NCI-H526 (cell line): ENCODE measurements at regions not wholly inside any gene's neighbourhood (a gene's known extent, or its start where the extent isn't known, plus 50 kb on each side); places are given as distances from the start of the nearest gene placed in this dataset.

Experiments used
- DNase-seq, 2 experiments: peaks; one replicate each; lab custom pipeline; 2025; lab: John Stamatoyannopoulos, UW

- DNase-seq = no peak
Observed at GRCh38 chr1:14347186-14347585, 251.3 kb upstream of the KAZN start.

DNA sequence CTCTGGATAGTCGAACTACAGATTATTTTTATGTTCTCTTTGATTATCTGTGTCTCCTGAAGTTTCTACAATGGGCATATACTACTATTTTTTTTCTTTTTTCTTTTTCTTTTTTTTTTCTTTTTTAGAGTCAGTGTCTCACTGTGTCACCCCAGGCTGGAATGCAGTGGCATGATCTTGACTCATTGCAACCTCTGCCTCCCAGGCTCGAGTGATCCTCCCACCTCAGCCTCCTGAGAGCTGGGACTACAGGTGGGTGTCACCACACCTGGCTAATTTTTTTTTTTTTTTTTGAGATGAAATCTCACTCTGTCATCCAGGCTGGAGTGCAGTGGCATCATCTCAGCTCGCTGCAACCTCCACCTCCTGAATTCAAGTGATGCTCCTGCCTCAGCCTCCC is 250.7 kb upstream of the KAZN start:
- no peak for DNase-seq

DNA sequence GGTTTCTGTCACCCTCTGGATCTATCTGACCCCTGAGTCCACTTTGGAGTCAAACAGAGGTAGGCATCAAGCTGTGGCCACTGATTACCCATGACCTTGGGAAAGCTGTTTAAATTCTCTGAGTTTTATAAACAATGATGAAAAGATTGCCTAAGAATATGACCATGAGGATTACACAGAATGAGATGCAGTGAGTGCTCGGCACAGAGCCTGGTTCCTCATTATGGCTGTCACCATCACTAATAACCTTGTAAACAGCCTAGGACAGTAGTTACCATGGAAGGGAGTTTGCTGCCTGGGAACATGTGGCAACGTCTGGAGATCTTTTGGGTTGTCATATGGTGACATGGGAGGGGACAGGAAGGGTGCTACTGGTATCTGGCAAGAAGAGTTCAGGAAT is 248.3 kb upstream of the KAZN start:
- no peak for DNase-seq

DNA sequence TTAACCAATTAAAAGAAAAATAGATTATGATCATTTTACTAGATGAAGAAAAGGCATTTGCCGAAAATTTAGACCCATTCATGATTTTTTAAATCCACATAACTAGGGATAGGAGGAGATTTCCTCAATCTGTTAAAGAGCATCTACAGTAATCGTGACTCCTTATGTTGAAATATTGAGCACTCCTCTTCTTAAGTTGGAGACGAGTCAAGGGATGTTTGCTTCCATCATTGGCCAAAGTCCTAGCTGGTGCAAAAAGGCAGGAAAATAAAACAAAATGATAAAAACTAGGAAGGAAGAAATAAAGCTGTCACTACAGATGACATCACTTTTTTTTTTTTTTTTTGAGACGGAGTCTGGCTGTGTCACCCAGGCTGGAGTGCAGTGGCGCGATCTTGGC is 245.6 kb upstream of the KAZN start:
- no peak for DNase-seq

DNA sequence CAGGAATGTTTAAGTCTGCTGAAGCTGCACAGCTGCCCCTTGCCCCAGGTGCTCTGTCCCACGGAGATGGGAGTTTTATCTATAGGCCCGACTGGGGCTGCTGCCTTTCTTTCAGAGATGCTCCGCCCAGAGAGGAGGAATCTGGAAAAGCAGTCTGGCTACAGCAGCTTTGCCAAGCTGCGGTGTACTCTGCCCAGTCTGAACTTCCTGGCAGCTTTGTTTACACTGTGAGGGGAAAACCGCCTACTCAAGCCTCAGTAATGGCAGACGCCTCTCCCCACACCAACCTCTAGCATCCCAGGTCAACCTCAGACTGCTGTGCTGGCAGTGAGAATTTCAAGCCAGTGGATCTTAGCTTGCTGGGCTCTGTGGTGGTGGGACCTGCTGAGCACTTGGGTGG is 237.5 kb upstream of the KAZN start:
- peak in 1 of 2 experiments; percentile 21 for DNase-seq

GRCh38 chr1:14362331-14362730 is 236.2 kb upstream of the KAZN start:
- DNase-seq = no peak

GRCh38 chr1:14363036-14363590 is 235.4 kb upstream of the KAZN start:
- no peak for DNase-seq

GRCh38 chr1:14363707-14364413 is 234.6 kb upstream of the KAZN start:
- DNase-seq = no peak

GRCh38 chr1:14365301-14365988 is 233.0 kb upstream of the KAZN start:
- peak in 1 of 2 experiments; percentile 19 for DNase-seq

DNA sequence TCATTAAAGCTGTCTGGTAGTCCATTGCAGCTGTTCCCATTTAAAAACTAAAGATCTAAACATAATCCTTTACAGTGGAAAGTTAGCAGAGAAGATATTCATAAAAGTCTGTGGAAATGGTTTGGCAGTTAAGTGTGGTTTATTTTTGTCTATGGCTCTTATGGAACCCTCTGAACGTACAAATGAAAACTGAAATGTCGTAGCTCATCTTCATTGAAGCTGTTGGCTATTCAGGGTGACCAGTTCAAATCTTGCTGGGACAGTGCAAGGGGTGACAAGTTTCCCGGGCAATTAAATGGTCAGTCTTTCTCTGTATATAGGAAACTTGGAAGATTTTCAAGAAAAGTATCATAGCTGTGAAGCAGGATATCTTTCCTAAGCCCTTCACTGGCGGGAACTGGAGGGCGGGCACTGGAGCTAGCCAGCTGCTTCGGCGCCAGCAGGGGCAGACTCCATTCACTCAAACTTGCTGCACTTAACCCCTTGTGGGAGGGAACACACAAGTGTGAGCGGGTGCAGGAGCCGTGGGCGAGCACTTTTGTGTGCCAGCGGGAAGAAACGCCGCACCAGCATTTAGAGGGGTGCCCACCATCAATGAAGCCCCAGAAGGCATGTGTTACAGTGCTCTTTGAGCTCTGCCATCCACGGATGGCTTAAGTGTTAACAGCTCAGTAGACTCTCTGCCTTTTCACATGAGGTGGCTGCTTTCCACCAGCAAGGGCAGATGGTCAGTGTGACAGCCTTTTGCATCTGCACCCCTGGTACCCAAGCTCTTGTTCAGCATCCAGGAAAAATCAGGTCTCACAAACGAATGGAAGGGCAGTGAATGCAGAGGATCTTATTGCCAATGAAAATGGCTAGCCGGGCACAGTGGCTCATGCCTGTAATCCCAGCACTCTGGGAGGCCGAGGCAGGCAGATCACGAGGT is 232.1 kb upstream of the KAZN start:
- peak; percentile 47 to 68 for DNase-seq

DNA sequence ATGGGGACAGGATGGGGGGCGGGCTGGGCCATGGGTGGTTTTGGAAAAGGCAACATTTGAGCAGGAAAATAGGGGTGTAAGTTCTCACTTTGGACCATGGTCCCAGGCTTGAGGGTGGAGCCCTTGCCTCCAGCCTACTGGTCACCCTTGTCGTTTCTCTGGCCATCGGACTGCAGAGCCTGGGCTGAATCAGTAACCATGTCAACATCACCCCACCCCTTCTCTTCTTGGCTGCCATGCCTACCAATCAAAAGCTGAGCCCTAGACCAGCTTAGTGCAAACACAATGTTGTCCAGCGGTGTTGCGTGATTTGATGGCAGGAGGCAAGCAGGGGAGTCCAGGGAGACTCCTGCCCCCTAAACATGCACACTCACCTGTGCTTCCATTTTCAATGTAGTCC is 231.0 kb upstream of the KAZN start:
- DNase-seq = no peak

DNA sequence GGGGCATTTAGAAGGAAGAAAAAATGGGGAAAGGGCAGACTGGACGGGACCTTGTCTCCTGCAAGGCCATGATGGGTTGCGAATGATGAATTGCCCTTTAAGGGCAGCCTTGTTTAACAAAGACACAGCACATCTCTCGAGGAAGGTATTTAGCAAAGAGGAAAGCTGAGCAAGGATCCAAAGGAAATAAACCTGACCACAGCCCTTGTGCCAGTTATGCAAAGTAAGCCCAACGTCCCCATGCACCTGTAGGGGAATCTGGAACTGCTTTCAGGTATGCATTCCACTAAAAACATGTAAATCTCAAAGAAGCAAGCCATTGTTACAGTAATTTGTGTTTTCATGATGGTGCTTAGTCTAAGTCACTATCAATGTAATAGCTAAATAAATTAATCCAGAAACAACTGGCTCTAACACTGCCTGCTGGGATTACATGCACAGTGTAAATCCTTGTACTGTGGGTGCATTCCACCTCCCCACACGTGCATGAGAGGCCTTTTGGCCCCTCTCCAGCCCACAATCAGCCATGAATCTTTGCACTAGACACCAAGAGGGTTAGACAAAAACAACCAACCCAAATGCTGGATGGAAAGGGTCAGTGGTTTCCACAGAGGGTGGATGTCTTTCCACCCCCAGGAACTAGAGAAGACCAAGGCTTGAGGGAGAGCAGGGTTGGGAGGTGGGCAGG is 228.8 kb upstream of the KAZN start:
- peak; percentile 94 to 98 for DNase-seq

DNA sequence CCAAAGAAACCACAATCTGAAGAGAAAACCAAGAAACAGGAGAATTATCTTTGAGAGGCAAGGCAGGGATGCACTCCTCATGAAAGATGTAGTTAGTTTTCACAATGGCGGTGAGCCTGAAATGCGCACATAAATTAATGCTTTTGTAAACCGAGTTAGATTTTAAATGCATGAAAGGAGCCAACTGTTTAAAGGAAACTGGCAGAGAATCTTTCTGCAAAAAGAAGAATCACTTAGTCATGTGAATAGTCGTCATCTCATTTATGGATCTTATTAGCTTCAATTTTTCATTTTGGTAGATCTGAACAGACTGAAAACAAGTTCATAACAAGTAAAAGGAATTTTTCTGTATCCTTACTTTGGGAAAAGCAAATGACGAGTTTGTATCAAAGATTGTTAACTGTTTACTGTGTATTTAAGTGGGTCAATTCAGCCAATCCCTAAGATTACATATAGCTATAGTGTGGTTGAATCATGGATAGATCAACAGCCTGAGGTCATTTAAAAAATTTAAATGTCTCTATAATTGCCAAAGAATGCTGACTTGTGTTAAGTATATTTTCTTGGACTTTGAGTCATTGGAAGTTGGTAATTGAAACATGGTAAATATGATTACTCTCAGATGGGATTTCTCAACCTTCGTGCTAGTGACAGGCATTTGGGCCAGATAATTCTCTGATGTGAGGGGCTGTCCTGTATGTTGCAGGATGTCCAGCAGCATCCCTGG is 226.6 kb upstream of the KAZN start:
- no peak for DNase-seq

GRCh38 chr1:14372526-14372925 is 226.0 kb upstream of the KAZN start:
- DNase-seq = no peak

GRCh38 chr1:14373081-14373758 is 225.3 kb upstream of the KAZN start:
- DNase-seq = no peak

DNA sequence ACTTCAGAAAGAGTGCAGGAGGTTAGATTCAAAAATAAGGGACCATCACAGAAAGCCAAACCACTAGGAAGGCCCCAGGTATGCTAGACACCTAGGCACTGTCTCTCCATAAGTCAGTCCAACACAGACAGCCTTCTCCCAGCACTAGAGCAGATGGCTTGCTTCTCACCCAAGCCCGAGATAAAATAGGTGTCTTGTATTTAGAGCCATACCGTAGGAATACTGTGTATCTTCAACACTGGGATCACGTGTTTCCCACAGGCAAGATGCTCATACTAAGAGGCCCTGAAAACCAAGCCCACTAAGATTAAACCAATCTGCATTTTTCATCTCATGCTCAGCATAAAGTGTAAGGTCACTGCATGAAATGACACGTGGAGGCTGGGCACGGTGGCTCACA is 223.3 kb upstream of the KAZN start:
- no peak for DNase-seq

GRCh38 chr1:14377386-14377785 is 221.1 kb upstream of the KAZN start:
- DNase-seq = no peak

GRCh38 chr1:14380408-14380807 is 218.1 kb upstream of the KAZN start:
- DNase-seq = no peak

GRCh38 chr1:14390816-14391215 is 207.7 kb upstream of the KAZN start:
- DNase-seq = no peak

GRCh38 chr1:14392161-14392858 is 206.2 kb upstream of the KAZN start:
- no peak for DNase-seq
